GM12878 (cell line): ENCODE measurements at regions not wholly inside any gene's neighbourhood (a gene's known extent, or its start where the extent isn't known, plus 50 kb on each side); places are given as distances from the start of the nearest gene placed in this dataset.

ENCODE experiments used
- JUND ChIP-seq: IDR thresholded peaks from 2 replicates; pipeline ENCODE4 v1.6.1; 2012; ENCODE audit warnings: low read depth, mild to moderate bottlenecking, low read length, improper control_type of control experiment, moderate library complexity
- POLR2AphosphoS5 ChIP-seq: IDR thresholded peaks from 2 replicates; pipeline ENCODE4 v1.6.1; 2011; ENCODE audit warnings: mild to moderate bottlenecking, low read length, inconsistent platforms
- ZNF207 ChIP-seq: fragments of 450-650 bp; IDR thresholded peaks from 2 replicates; pipeline ENCODE4 v1.6.1; 2014; ENCODE audit warnings: antibody characterized with exemption, mild to moderate bottlenecking, borderline replicate concordance
- TF ChIP-seq, protein P1 (sequence below): fragments of 450-650 bp; IDR thresholded peaks from 2 replicates; pipeline ENCODE4 v1.6.1; 2017; ENCODE audit warnings: mild to moderate bottlenecking

DNA sequence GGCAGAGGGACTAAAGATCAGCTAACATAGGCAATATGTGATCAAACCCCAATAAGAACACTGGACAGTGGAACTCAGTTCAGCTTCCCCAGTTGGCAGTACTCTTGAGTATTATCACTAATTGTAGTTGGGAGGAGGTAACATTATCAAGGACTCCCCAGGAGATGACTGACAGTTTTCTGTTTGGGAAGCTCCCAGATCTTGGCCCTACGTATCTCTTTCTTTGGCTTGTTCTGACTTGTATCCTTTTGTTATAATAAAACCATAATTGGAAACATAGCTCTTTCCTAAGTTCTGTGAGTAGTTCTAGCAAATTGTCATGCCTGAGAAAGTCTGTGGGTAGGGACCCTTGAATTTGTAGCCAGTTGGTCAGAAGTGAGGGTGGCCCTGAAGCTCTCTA lies 316.4 kb downstream of the ZNF621 start:
- no peak for TF ChIP-seq ZNF207
- TF ChIP-seq POLR2AphosphoS5: no peak
- TF ChIP-seq, protein P1, sequence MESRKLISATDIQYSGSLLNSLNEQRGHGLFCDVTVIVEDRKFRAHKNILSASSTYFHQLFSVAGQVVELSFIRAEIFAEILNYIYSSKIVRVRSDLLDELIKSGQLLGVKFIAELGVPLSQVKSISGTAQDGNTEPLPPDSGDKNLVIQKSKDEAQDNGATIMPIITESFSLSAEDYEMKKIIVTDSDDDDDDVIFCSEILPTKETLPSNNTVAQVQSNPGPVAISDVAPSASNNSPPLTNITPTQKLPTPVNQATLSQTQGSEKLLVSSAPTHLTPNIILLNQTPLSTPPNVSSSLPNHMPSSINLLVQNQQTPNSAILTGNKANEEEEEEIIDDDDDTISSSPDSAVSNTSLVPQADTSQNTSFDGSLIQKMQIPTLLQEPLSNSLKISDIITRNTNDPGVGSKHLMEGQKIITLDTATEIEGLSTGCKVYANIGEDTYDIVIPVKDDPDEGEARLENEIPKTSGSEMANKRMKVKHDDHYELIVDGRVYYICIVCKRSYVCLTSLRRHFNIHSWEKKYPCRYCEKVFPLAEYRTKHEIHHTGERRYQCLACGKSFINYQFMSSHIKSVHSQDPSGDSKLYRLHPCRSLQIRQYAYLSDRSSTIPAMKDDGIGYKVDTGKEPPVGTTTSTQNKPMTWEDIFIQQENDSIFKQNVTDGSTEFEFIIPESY: no peak
- no peak for TF ChIP-seq JUND
